ENCODE measurements at regions not wholly inside any gene's neighbourhood (a gene's known extent, or its start where the extent isn't known, plus 50 kb on each side); places are given as distances from the start of the nearest gene placed in this dataset.

DNA sequence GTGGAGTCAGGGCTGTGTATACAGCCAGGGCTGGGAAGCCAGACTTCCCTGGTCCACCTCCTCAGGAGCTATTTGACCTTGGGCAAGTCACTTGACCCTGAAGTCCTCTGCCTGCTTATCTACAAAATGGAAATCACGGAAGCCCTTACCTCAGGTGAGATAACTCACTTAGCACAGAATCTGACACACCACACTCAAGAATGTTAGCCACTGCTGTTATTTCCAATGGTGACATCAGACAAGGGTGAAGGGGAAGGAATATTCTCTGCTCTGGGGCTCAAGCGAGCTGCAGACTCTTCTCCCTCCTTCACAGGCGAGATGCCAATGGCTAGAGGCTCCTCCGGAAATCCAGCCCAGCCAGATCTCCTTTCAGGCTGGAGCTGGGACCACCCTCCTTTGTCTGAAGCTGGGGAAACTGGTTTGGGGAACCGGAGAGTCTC, 189.6 kb downstream of the HAUS1 start:
- no peak for DNase-seq (ENCODE audit: low read depth in 4 of 4, low spot score in 1 of 4)

- DNase-seq (ENCODE audit: low read depth in 4 of 4, low spot score in 1 of 4), result no peak
Measured at GRCh38 chr18:46294318-46294717, 190.1 kb downstream of the HAUS1 start.

GRCh38 chr18:46294751-46295150, 190.6 kb downstream of the HAUS1 start:
- DNase-seq (ENCODE audit: low read depth in 4 of 4, low spot score in 1 of 4), result no peak

GRCh38 chr18:46295416-46295815, 191.2 kb downstream of the HAUS1 start:
- DNase-seq (ENCODE audit: low read depth in 4 of 4, low spot score in 1 of 4), result no peak

- no peak for DNase-seq (ENCODE audit: low read depth in 4 of 4, low spot score in 1 of 4)
Measured at GRCh38 chr18:46296656-46297055, 192.5 kb downstream of the HAUS1 start.

DNA sequence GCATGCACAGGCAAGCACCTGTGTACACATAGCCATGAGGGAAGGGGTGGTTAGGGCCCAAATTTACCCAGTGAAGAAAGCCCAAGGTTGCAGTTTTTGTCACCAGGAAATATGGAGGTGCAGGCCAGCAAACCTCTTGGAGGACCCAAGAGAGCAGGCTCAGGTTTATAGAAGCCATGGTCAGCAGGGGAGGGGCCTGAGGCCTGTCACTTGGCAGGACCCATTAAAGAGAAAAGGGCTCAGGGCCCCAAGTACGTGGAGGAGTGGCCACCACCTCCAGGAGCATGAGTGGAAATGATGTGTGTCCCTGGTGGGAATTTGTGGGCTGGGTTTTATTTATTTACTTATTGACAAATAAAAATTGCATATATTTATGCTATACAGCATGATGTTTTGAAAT, 192.9 kb downstream of the HAUS1 start:
- DNase-seq (ENCODE audit: low read depth in 4 of 4, low spot score in 1 of 4), result no peak

GRCh38 chr18:46297621-46298020, 193.4 kb downstream of the HAUS1 start:
- DNase-seq (ENCODE audit: low read depth in 4 of 4, low spot score in 1 of 4), result no peak

GRCh38 chr18:46298511-46298910, 194.3 kb downstream of the HAUS1 start:
- DNase-seq (ENCODE audit: low read depth in 4 of 4, low spot score in 1 of 4), result no peak

DNA sequence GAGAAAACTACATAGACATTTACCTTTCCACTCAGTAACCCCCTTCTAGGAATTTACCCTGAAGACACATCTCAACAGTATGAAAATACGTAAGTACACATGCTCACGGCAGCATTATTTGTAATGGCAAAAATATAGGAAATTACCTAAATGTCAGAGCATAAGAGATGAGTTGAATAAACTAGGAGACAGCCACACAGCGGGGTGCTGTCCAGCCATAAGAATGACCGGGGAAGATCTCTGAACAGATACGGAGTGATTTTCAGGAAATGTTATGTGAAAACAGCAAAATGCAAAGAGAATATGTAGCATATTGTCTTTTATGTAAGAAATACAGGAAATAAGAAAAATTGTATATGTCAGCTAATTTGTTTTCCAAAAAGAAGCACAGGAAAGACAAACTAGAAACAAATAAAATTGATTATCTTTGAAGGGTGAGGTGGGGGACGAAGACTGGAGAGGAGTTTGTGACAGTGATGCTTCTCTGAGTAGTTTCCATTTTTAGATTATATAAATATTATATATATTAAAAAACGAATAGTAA, 195.4 kb downstream of the HAUS1 start:
- DNase-seq (ENCODE audit: low read depth in 4 of 4, low spot score in 1 of 4), result no peak

DNA sequence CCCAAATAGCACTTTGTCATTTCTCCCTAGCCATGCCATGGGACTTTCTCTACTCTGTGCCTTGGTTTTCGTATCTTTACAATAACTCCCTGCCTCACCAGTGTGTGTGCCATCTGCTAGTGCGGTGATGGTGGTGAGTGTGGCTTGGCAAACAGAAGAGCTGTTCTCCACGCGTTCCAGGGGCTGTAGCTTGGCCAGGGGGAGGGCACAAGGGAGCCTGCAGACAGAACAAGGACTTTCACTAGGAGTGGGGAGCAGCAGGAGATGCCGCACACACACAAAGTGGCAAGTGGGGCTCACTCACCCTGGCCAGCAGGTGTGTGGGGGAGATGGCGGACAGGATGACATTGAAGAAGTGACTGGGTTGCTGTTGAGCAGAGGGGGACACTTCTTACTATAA, 196.9 kb downstream of the HAUS1 start:
- no peak for DNase-seq (ENCODE audit: low read depth in 4 of 4, low spot score in 1 of 4)

DNA sequence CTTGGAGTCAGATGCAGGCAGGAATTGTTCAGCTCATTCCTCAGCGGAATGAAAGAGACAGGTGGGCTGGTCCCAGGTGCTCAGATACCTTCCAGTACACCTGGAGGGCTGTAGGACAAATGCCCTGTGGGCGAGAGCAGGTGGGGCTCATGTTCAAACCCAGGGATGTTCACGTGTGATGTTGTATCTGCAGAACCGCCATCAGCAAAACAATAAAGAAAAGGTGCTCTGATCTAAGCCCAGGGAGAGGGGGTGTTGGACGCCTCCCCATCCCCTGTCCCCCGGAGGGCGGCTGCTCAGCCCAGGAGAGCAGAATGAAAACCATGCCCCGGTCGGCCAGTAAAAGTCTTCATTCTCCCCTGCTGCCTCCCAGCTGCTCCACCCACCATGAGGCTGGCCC, 197.4 kb downstream of the HAUS1 start:
- DNase-seq (ENCODE audit: low read depth in 4 of 4, low spot score in 1 of 4), result no peak

- DNase-seq (ENCODE audit: low read depth in 4 of 4, low spot score in 1 of 4), result no peak
Measured at GRCh38 chr18:46302528-46303485, 198.6 kb downstream of the HAUS1 start.

DNA sequence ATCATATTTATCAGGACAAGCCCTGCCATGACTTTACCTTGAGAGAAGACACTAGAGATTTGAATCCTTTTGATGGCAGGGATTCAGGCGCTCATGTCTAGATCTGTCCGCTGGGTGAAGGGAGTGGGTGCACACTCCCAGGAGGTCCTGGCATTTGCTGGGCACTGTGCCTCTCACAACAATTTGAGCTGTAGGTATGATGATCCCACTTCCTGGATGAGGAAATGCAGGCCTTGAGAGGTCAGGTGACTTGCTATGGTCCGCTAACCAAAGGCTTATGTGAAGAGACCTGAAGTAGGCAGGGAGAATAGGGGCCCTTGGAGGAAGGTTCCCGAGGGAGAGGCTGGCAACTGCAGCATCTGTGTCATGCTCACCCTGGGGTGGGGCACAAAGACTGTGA, 206.1 kb downstream of the HAUS1 start:
- DNase-seq (ENCODE audit: low read depth in 4 of 4, low spot score in 1 of 4), result no peak

DNA sequence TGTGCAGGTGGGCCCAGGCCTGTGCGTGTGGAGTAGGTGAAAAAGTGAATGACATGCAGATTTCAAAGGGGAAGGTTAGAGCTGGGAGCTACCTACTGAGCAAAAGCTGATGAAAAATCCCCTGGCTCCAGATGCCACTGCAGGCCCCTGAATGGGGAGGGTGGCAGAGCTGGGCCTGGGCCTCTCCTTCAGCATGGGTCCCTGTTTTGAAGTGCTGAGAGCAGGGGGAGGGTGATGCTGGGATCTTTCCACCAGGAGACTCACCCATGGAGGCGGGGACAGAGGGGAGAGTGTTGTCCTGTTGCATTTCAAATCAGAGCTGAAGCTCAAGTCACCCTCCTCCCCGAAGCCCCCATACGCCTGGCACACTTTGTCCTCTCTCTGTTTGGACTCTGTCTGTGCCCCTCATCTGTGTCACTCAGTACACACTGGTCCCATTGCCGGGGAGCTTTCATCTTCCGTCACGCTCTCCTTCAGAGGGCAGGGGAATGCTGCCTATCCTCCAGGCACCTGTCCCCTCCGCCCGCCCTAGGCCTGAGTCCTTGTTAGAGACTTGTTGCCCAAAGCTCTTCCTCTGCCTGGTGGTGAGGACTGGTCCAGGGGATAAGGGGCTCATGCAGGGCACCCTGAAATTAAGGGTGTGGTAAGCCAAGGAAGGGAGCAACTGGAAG, 206.6 kb downstream of the HAUS1 start:
- DNase-seq (ENCODE audit: low read depth in 4 of 4, low spot score in 1 of 4), result no peak

- no peak for DNase-seq (ENCODE audit: low read depth in 4 of 4, low spot score in 1 of 4)
Measured at GRCh38 chr18:46311491-46311890, 207.3 kb downstream of the HAUS1 start.

DNA sequence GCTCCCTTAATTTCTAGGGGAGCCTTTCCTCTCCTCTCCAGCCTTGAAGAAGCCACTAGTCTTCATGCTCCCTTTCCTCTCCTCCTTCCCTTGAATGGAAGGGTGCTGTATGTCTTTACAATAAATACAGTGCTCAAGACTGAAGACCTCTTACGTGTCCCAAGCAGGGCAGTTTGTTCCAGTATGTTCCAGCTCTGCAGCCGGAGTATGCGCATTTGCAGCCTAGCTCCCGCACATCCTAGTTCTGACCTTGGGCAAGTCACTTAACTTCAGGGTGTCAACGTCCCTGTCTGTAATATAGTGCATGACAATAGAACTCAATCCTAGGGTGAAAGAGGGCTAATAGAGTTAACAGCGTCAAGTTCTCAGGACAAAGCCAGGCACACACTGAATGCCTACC, 208.0 kb downstream of the HAUS1 start:
- no peak for DNase-seq (ENCODE audit: low read depth in 4 of 4, low spot score in 1 of 4)

- DNase-seq (ENCODE audit: low read depth in 4 of 4, low spot score in 1 of 4), result no peak
Measured at GRCh38 chr18:46313521-46313920, 209.3 kb downstream of the HAUS1 start.

DNA sequence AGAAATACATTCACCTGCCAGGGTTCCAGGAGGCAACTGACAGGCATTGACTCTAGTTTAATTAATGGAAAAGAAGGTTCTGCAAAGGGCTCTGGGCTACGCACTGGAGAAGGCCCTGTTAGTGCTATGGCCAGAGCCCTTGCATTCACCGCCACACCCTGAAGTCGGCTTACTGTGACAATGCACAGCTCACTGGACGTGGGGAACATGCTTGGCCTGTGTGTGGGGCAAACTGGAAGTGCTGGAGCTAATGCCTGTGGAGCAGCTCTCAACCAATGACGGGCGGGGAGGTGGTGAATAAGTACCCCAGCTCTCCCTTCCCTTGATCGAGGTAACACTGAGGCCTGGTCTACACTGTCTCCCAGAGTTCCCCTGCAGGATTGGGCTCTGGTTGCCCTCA, 209.8 kb downstream of the HAUS1 start:
- DNase-seq (ENCODE audit: low read depth in 4 of 4, low spot score in 1 of 4), result no peak

GRCh38 chr18:46315161-46315560, 211.0 kb downstream of the HAUS1 start:
- no peak for DNase-seq (ENCODE audit: low read depth in 4 of 4, low spot score in 1 of 4)

DNA sequence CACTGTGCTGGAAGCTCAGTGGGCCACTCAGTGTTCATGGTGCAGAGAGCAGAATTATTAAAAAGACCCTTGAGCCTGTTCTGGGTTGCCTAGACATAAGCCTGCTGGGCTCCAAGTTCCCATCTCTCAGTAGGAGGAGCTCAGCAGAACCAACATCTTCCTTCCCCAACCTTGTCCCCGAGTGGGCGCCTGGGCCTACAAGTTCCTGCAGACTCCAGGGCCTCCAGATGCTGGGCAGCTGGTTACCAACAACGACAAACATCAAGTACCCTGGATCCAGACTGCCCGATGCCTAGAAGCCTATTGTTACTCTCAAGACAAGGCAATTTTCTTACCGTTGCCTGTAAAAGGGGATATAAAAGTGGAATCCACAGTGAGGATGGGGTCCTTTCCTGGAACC, 214.2 kb downstream of the HAUS1 start:
- no peak for DNase-seq (ENCODE audit: low read depth in 4 of 4, low spot score in 1 of 4)

- DNase-seq (ENCODE audit: low read depth in 4 of 4, low spot score in 1 of 4), result no peak
Measured at GRCh38 chr18:46319783-46320182, 215.6 kb downstream of the HAUS1 start.

DNA sequence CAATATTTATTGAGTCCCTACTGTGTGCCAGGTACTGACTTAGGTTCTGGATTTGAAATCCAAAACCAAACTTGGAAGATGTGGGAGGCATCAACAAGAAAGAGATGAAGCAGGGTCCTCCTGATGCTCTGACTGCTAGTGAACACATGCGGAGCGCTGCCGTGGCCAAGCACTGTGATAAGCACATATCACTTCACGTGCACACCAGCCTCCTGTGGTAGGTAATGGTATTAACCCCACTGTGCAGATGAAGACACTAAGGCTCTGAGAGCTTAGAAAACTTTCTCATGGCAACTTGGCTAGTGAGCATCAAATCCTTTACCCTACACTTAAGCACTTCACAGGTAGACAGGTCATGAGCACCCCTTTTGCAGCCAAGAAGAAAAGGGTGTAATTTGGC, 216.1 kb downstream of the HAUS1 start:
- no peak for DNase-seq (ENCODE audit: low read depth in 4 of 4, low spot score in 1 of 4)
